Mesenteric fat pad (tissue), 1 donor: ENCODE measurements at regions not wholly inside any gene's neighbourhood (a gene's known extent, or its start where the extent isn't known, plus 50 kb on each side); places are given as distances from the start of the nearest gene placed in this dataset.
A peak's percentile ranks its signal among the peaks of the same experiment; 100 is the strongest.

Experiments
- DNase-seq: peaks from one replicate; pipeline ENCODE4 v3.0.0-alpha.2; 2020; ENCODE audit warnings: low spot score
- donor health status: DM: yes; HTN: yes; CAD: no.

DNA sequence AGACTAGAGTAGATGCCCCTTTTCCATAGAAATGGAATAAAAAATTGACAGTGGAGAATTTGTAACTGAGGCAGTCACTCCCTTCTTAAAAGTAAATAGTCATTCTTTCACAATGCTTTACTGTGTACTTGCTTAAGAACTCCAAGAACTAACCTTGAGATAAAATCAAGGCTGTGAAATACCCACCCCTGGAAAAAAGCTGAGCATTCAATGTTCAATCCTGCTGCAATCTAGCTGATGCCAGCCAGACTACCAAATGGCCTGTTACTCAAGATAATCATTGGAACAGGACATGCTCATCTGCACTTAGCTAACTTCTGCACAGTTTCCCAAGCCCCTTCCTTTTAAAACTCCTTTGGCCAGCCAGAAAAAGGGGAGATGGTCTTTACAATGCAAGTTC lies 367.4 kb upstream of the GULP1 start:
- no peak for DNase-seq

DNA sequence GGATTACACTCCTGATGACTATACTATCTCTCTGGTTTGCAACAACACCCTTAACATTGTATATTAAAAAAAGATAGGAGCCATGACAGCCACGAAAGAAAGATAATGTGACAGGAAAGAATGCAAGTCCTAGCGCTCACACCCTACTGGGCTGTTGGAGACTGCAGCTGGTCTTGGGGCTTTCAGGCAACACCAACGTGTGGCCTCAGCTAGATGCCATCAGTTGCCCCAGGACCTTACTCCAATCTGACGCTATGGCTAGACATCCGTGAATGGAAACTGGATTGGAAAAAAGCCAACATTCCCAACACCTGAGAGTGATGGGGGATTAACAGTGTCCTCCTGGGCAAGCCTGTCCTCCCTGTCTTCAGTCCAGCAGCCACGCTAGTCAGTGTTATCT lies 357.4 kb upstream of the GULP1 start:
- no peak for DNase-seq

DNA sequence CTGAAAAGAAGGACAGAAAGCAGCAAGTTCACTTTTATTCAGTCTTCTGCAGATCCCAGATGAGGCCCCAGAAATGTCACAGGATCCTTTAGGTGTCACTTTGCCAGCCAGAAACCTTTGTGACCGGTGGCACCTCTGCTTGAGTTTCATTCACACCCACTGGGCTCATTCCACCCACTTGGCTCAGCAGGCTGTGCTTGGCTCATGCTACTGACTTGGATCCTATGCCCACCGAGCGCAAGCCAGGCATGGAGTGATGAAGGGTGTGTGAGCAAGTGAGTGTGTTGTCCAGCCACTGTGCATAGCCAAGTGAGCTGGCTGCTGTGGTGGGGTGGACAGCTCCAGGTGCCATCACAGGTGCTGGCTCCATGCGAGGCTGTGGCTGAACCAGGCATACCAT lies 357.0 kb upstream of the GULP1 start:
- DNase-seq, result peak; percentile 72

DNA sequence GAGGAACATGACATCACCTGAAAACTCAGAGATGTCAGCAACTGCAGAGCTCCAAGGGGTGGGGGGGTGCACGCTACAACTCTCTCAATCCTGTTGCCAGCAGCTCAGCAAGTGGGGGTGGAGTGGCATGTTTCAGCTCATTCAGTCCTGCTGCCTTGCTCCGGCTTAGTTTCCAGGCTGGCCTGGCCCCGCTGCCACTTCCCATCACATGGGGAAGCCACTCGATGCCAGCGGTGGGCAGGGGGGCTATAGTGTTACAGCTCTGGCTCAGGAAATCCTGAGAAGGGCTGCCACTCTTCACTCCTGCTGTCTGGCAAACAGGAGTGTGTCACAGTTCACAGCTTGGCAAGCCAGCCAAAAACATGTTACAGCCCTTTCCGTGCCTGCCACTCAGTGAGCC lies 356.5 kb upstream of the GULP1 start:
- no peak for DNase-seq

DNA sequence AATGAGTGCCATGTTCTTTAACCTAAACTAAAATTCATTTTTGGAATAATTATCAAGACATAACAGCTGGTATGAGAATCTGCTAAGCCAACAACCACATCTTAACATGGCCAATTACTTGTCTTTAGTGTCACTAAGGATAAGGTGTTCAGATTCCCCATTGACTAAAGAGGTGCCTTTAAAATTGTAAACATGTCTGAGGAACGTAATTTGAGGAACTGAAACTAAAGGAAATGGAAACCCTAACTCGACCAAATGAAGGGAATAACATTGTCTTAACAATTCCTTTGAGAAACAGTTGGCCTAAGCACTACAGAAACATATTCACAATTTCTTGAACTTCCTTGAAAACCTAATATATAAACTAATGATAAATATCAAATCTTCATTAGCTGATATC lies 355.4 kb upstream of the GULP1 start:
- no peak for DNase-seq

DNA sequence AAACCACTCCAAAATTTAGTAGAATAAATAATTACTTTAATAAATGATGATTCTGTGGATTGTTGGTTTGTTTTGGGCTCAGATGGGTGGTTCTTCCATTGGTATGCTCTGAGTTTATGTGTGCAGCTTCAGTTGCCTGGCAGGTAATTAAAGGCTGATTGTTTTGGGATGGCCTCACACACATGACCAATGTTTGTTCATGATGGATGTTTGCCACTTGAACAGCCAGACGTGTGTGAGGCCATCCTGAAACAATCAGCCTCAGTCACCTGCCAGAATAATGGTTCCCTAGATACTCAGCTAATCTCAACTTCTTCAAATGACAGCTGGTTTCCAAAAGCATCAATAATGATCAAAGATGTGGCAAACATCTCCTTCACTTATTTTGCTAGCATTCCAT lies 352.5 kb upstream of the GULP1 start:
- no peak for DNase-seq

DNA sequence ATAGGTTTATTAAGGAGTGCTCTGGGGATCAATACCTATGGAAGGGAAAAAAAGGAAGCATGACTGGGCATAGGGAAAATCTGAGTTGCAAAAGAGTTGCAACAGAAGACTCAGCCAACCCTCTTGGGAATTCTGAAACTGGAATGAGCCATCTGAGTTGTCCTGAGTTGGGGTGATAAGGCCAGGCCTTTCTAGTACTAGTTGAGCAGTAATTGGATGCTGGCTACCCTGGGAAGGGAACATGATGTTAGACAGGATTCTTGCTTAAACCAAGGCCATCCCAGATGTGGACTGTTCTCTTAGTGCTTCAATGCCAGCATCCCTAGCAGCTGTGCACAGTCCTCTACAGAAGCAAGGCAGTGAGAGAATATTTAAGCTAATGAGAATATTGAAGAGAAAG lies 348.8 kb upstream of the GULP1 start:
- DNase-seq, result no peak

DNA sequence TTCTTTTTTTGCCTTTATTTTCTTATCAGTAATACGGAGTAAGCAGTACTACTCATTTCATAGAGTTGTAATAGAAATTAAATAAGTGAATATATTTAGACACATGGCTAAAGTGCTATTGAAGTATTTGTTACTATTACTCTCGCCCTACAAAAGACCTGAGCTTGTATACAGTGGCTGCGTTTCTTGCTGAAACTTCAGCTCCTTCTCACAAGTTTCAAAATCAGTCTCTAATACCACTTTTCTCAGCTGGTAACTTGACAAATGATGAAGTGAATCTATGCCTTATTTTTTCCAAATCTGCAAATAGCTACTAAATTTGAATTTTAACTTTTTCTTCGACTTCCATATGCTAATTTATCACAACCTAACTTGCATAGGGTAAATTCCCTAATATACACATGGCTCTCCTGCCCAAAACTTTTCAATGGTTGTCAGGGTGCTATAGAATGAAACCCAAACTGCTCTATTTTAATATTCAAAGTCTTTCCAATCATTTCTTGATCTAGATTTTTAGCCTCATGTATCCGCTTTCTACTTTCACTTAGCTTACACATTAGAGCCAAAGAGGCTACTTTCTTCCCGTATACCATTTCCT lies 347.8 kb upstream of the GULP1 start:
- no peak for DNase-seq

DNA sequence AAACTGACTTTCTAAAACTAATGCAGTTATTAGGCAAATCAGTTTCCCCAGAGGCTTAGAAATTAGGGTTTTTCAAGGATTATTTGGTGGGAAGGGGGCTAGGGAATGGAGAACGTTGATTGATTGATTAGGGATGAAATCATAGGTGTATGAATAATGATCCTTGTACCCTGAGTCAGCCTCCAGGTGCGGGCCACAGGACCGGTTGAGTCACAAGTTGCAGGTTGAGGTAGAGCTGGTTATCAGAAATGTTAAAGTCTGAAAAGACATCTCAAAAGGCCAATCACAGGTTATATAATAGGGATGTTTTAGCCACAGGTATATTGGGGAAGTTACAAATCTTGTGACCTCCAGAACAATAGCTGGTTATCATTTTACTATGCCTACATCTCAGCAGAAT lies 341.8 kb upstream of the GULP1 start:
- no peak for DNase-seq

DNA sequence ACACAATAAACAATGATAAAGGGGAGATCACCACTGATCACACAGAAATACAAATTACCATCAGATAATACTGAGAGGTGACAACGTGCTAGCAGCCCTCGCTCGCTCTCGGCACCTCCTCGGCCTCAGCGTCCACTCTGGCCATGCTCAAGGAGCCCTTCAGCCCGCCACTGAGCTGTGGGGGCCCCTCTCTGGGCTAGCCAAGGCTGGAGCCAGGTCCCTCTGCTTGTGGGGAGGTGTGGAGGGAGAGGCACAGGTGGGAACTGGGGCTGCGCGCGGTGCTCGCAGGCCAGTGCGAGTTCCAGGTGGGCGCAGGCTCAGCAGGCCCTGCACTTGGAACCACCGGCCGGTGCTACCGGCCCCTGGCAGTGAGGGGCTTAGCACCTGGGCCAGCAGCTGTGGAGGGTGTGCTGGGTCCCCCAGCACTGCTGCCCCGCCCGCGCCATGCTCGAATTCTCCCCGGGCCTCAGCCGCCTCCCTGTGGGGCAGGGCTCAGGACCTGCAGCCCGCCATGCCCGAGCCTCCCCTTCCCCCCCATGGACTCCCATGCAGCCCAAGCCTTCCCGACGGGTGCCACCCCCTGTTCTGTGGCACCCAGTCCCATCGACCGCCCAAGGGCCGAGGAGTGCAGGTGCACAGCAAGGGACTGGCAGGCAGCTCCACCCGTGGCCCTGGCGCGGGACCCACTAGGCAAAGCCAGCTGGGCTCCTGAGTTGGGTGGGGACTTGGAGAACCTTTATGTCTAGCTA lies 340.0 kb upstream of the GULP1 start:
- DNase-seq, result peak; percentile 74

DNA sequence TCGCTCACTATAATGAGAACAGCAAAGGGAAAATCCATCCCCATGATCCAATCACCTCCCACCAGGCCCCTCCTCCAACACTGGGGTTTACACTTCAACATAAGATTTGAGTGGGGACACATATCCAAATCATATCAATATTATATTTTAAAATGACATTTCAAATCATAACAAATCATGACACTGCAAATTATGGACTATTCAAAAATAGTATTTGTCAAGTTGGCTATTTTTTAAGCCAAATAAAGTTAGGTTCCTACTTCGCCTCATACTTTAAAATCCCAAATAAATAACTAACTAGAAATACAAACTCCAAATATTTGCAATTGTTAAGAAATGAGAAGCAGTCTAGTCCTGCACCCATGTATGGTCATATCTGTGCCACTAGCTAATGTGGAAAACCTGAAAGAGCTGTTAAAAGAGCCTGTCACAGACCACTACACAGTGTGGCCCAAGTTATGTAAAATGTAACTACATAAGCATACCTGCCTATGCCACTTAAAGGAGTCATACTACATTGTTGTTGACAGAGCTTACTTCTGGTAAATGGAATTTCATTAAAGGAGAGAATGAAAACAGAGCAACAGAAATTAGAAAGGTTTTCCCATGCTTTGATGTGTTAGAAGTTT lies 334.7 kb upstream of the GULP1 start:
- no peak for DNase-seq

DNA sequence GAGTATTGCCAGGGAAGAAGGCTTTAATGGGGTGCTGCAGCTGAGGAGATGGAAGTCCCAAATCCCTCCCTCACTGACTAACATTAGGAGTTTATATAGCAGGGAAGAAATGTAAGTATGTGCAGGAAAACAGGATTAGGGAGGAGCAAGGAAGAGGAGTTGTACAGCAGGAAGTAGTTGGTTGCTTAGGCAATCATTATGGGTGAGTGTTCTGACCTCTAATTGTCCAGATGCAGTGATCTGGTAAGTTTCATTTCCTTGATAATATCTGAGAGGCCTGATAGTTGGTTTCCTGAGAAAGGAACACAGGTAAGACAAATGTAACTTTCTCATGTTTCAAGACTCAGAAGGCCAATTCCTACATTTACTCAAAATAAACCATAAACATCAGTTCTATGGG lies 331.9 kb upstream of the GULP1 start:
- no peak for DNase-seq

DNA sequence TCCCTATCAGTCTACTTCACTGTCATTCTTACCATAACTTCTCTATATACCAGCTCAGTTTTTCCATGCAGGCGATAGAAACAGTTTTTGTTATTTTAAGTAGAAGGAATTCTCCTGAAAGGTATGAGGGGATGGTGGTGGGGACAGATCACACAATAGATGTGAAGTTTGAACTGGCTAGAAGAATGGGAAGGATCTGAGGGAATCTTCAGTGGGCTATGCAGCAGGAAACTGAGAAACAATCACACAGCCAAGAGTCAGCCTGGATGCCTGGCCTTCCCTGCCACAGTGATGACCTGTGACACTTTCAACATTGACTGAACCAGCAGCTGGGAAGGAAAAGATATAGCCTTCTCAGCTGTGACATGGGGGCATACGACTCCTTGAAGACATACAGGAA lies 329.1 kb upstream of the GULP1 start:
- DNase-seq, result no peak

DNA sequence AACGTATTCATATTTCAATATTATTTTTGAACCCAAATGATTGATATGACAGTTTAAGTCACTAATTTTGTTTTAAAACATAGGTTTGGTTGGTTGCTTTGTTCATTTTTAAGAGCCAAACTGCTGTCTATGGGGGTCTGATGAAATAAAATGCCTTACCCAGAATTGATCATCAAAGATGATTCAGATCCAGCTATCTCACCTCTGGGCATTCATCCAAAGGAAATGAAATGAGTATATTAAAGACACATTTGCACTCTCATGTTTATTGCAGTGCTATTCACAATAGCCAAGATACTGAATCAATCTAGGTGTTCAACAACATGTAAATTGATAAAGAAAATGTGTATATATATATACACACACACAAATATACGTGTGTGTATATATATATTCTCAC lies 326.9 kb upstream of the GULP1 start:
- no peak for DNase-seq

DNA sequence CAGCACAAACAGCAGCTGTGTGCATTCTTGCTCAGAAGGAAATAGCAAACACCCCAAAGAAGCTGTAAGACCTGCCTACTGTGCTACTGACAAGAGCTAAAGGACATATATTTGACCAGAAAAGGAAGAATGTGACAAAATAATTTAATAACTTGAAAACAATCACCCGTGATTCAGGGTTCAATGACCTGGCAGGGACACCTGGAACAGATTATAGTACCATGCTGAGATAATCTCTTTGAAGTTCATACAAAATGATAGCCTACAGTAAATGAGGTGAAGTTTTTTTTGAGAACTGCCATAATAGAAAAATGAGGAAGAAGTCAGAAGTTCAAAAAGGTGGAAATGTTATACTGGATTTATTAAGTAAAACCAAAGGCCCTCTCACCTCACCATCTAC lies 324.8 kb upstream of the GULP1 start:
- no peak for DNase-seq

DNA sequence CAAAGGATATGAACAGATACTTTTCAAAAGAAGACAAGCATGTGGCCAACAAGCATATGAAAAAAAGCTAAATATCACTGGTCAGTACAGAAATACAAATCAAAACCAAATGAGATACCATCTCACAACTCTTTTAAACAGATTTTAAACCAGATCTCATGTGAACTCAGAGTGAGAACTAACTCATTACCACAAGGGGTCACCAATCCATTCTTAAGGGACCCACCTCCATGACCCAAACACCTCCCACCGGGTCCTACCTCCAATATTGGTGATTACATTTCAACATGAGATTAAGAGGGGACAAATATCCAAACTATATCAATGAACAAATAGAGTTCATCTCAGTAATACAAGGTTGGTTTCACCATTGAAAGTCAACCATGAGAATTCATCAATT lies 319.8 kb upstream of the GULP1 start:
- DNase-seq, result no peak

DNA sequence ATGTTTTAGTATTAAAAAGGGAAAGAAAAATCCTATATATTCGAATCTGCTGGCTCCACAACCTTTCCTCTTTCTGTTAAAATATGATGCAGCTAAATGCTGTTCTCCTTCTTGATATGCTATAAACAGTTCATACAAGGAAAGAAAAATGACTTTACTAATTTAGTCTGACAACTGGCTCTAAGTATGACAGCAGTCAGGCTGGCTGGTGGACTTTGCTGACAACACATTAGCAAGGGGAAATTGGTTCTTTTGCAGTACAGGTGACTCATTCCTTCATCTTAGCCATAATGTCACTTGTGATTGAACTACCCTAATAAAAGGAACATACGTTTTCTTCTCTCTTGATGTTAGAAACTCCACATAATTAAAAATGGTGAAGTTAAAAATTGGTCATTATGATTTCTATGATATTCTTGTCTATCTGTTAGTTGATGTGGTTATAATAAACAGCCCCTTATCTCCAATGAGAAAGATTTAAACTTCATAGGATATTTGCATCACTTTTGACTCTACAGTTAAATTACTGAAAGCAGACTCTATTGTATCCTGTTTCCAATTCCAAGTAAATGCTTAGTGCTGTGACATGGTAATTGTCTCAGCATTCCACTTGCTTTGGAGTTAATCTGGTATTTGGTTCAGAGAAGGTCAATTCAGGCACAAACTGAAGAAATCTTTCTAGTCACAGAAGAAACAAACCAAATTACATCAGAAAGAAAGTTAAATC lies 315.3 kb upstream of the GULP1 start:
- no peak for DNase-seq

DNA sequence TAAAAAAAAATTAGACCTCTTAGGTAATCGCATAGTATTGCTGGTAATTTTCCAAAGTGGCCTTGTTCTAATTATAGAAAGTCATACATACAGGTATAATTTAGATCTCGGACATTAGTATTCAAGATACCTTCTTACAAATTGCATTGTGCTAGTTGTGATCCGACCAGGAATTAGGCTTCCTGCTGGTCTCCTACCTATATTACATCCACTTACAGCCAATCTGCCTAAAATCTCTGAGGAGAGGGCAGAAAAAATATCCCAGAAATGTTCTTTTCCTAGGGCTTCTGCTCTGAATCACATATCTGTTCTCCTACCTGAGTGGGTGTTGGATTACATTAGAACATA lies 314.7 kb upstream of the GULP1 start:
- DNase-seq, result no peak

DNA sequence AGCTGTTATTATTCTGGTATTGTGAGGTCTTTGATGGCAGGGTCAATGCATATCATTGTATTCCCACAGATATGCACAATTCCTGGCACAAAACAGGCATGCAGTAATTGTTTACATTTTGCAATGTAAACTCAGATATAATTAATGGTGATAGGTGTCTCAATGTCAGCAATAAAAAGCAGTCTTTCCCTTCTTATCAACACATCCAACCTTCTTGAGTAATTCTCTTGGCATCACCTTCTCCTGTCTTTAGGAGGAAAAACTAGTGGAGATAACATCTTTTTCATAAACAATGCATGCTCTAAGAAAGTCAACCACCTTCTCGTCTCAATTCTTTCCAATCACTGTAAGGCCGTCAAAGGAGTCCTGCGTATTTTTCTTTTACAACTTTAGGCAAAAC lies 313.3 kb upstream of the GULP1 start:
- no peak for DNase-seq

DNA sequence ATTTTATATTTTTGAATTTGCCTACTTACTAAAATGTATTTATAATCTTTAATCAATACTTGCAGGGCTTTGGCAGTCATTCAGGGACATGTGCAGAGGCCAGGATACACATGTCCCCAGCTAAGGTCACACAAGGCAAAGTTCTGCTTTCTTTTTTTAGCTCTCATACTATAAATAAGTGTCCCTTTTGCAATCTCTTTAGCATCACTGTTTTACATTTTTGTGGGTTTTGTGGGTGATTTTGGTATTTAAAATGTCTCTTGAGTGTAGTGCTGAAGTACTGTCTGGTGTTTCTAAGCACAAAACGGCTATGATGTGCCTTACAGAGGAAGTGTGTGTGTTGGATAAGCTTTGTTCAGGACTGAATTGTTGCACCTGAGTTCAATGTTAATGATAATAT lies 309.0 kb upstream of the GULP1 start:
- DNase-seq, result no peak

DNA sequence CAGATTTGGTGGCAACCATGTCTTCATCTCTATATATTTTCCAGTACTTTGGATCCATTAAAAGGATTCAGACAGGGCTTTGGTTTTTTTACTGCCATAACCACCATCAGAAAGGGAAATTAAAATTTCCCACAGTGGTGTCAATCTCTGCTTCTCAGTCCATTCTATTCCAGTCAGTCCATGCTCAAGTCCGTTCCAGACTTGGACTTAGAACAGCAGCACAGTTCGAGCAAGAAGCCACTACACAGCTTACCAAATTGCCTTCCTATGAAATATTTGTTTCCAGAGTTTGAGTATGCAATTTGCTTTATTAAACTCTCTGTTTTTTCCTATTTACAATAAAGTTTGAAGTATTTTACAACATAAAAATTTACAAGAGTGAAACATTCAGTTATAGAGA lies 306.5 kb upstream of the GULP1 start:
- no peak for DNase-seq

DNA sequence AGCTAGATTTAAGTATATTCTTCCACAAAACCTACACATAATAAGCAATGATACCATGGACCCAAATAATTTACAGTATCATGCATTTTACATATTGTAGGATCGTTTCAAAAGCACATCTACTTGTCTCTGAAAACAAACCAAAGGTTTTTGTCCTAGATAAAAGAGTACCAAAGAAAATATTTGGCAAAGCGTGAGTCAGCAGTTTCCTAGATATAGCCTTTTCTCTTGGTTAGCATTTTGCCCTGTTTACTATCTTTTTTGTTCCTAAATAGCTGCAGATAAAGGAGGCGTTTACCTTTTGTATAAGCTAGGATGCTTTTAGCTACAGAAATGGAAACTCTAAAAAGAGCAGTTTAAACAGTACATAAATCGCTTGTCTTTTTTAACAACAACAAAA lies 305.8 kb upstream of the GULP1 start:
- no peak for DNase-seq
